H9 (cell line): ENCODE measurements at regions not wholly inside any gene's neighbourhood (a gene's known extent, or its start where the extent isn't known, plus 50 kb on each side); places are given as distances from the start of the nearest gene placed in this dataset.

Experiments used
- DNase-seq: peaks from one replicate; pipeline ENCODE4 v3.0.0-alpha.2; 2017
- H2AFZ ChIP-seq: one replicate; pipeline ENCODE4 v1.6.1; 2013; ENCODE audit warnings: mild to moderate bottlenecking, low read length, control low read depth, moderate library complexity
- H2AK5ac ChIP-seq: 2 replicates; pipeline ENCODE4 v1.6.1; 2013; ENCODE audit warnings: low read length, control low read depth, mixed read lengths; ENCODE audit not compliant: insufficient read length
- H2BK120ac ChIP-seq: one replicate; pipeline ENCODE4 v1.6.1; 2013; ENCODE audit warnings: low read depth, mild to moderate bottlenecking, low read length, control low read depth, inconsistent platforms; ENCODE audit not compliant: poor library complexity, severe bottlenecking
- H2BK12ac ChIP-seq: 2 replicates; pipeline ENCODE4 v1.6.1; 2013; ENCODE audit warnings: low read length, control low read depth, mixed read lengths, low read depth; ENCODE audit not compliant: insufficient read length
- H2BK15ac ChIP-seq: 2 replicates; pipeline ENCODE4 v1.6.1; 2013; ENCODE audit warnings: low read depth, low read length, control low read depth
- H2BK20ac ChIP-seq: one replicate; pipeline ENCODE4 v1.6.1; 2013; ENCODE audit warnings: low read depth, mild to moderate bottlenecking, low read length, control low read depth, inconsistent platforms; ENCODE audit not compliant: poor library complexity, severe bottlenecking
- H2BK5ac ChIP-seq: 2 replicates; pipeline ENCODE4 v1.6.1; 2013; ENCODE audit warnings: low read length, control low read depth, mixed read lengths; ENCODE audit not compliant: insufficient read length
- H3K14ac ChIP-seq: 2 replicates; pipeline ENCODE4 v1.6.1; 2013; ENCODE audit warnings: low read length, control low read depth; ENCODE audit not compliant: insufficient read depth
- H3K18ac ChIP-seq: 2 replicates; pipeline ENCODE4 v1.6.1; 2013; ENCODE audit warnings: low read depth, mild to moderate bottlenecking, mixed read lengths, low read length, control low read depth; ENCODE audit not compliant: insufficient read length
- H3K23ac ChIP-seq: 2 replicates; pipeline ENCODE4 v1.6.1; 2013; ENCODE audit warnings: low read length, control low read depth, mixed read lengths, low read depth; ENCODE audit not compliant: insufficient read length
- H3K23me2 ChIP-seq: 2 replicates; pipeline ENCODE4 v1.6.1; 2013; ENCODE audit warnings: low read depth, mild to moderate bottlenecking, mixed read lengths, low read length, control low read depth; ENCODE audit not compliant: insufficient read length, poor library complexity, severe bottlenecking
- H3K27ac ChIP-seq: 2 replicates; pipeline ENCODE4 v1.5.1; 2013; ENCODE audit warnings: low read length, control low read depth, mixed read lengths, low read depth; ENCODE audit not compliant: insufficient read length
- H3K27me3 ChIP-seq: 2 replicates; pipeline ENCODE4 v1.6.1; 2013; ENCODE audit warnings: low read length, control low read depth, inconsistent platforms; ENCODE audit not compliant: insufficient read depth
- H3K4ac ChIP-seq: 2 replicates; pipeline ENCODE4 v1.6.1; 2013; ENCODE audit warnings: low read depth, mild to moderate bottlenecking, control low read depth, inconsistent platforms, low read length, moderate library complexity
- H3K4me1 ChIP-seq: 2 replicates; pipeline ENCODE4 v1.6.1; 2013; ENCODE audit warnings: low read length, control low read depth, inconsistent platforms; ENCODE audit not compliant: insufficient read depth
- H3K4me2 ChIP-seq: 2 replicates; pipeline ENCODE4 v1.6.1; 2013; ENCODE audit warnings: low read length, control low read depth, mixed read lengths; ENCODE audit not compliant: insufficient read length, insufficient read depth
- H3K56ac ChIP-seq: 2 replicates; pipeline ENCODE4 v1.6.1; 2013; ENCODE audit warnings: low read depth, mild to moderate bottlenecking, mixed read lengths, low read length, control low read depth; ENCODE audit not compliant: insufficient read length
- H3K79me1 ChIP-seq: 2 replicates; pipeline ENCODE4 v1.6.1; 2013; ENCODE audit warnings: low read depth, mild to moderate bottlenecking, moderate library complexity, low read length, control low read depth, inconsistent platforms; ENCODE audit not compliant: insufficient read depth, poor library complexity, severe bottlenecking
- H3K79me2 ChIP-seq: 2 replicates; pipeline ENCODE4 v1.6.1; 2013; ENCODE audit warnings: low read length, control low read depth, inconsistent platforms; ENCODE audit not compliant: insufficient read depth
- H3K9ac ChIP-seq: 2 replicates; pipeline ENCODE4 v1.6.1; 2013; ENCODE audit warnings: low read length, control low read depth, mixed read lengths; ENCODE audit not compliant: insufficient read length; ENCODE audit errors: extremely low read depth
- H3K9me3 ChIP-seq: one replicate; pipeline ENCODE4 v1.6.1; 2013; ENCODE audit warnings: low read depth, low read length, inconsistent platforms; ENCODE audit not compliant: control insufficient read depth
- H3T11ph ChIP-seq: one replicate; pipeline ENCODE4 v1.6.1; 2013; ENCODE audit warnings: mild to moderate bottlenecking, low read length, control low read depth, inconsistent platforms
- H4K20me1 ChIP-seq: one replicate; pipeline ENCODE4 v1.6.1; 2013; ENCODE audit not compliant: control insufficient read depth, insufficient read length, insufficient read depth
- H4K5ac ChIP-seq: 2 replicates; pipeline ENCODE4 v1.6.1; 2013; ENCODE audit warnings: low read depth, mild to moderate bottlenecking, mixed read lengths, low read length, control low read depth; ENCODE audit not compliant: insufficient read length
- H4K8ac ChIP-seq: replicated peaks from 2 replicates; pipeline ENCODE4 v1.6.1; 2013; ENCODE audit warnings: low read length, control low read depth, mixed read lengths, low read depth; ENCODE audit not compliant: insufficient read length
- H4K91ac ChIP-seq: 2 replicates; pipeline ENCODE4 v1.6.1; 2013; ENCODE audit warnings: low read depth, mild to moderate bottlenecking, moderate library complexity, mixed read lengths, low read length, control low read depth; ENCODE audit not compliant: insufficient read length
- H3K27ac Mint-ChIP-seq, 3 experiments: 2 replicates in 2 of 3; 3 replicates in 1 of 3; pipeline ENCODE4 v1.8.0; 2020 to 2021; ENCODE audit warnings: mixed read lengths in 3 of 3, mild to moderate bottlenecking in 1 of 3, moderate library complexity in 1 of 3
- H3K27me3 Mint-ChIP-seq: 2 replicates; pipeline ENCODE4 v1.8.0; 2021; ENCODE audit warnings: low read depth, mild to moderate bottlenecking, moderate library complexity, mixed read lengths
- H3K36me3 Mint-ChIP-seq, 3 experiments: 2 replicates in 2 of 3; 3 replicates in 1 of 3; pipeline ENCODE4 v1.8.0; 2020 to 2021; ENCODE audit warnings: low read depth in 3 of 3, mixed read lengths in 3 of 3; ENCODE audit not compliant: insufficient read depth in 1 of 3
- H3K4me1 Mint-ChIP-seq, 2 experiments: 2 replicates each; pipeline ENCODE4 v1.8.0; 2020; ENCODE audit warnings: mixed read lengths in 2 of 2
- H3K4me3 Mint-ChIP-seq, 2 experiments: 2 replicates in 1 of 2; 3 replicates in 1 of 2; pipeline ENCODE4 v1.8.0; 2020 to 2021; ENCODE audit warnings: mild to moderate bottlenecking in 2 of 2, mixed read lengths in 2 of 2, moderate library complexity in 1 of 2
- H3K9me3 Mint-ChIP-seq, 2 experiments: 2 replicates in 1 of 2; 3 replicates in 1 of 2; pipeline ENCODE4 v1.8.0; 2020; ENCODE audit warnings: mild to moderate bottlenecking in 2 of 2, mixed read lengths in 2 of 2, moderate library complexity in 1 of 2
- WGBS: extraction: QIAGEN DNeasy Blood & Tissue Kit; methylation state at CpG from one replicate; pipeline ENCODE4 v1.1.7; 2013; ENCODE audit warnings: missing lambda C conversion rate, low lambda C conversion rate, mixed read lengths; ENCODE audit not compliant: insufficient read length; ENCODE audit errors: extremely low coverage; 5-methylcytosine and 5-hydroxymethylcytosine counted together
- TF ChIP-seq, protein P1 (sequence below): fragments of 200-600 bp; sonication (generic); conservative IDR thresholded peaks from 3 replicates; pipeline ENCODE4 v1.8.0; 2021; ENCODE audit warnings: antibody characterized with exemption, mild to moderate bottlenecking

DNA sequence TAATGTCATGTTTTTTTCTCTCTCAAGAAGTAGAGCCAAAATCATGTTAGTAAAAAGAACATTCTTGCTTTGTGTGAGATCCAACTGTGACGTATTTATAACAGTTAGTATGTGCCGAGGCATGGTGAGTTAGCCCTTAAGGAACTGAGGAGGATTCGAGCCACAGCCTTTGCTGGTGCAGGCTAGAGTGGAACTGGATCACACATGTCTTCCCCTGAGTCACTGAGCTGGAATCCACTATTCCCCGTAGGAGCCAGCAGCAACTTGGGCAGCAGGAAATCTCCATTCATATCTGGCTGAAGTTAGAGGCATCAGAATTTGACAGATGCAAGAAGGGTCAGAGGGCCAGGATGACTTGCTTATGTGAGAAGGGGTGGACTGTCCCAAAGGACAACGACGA, 144.6 kb upstream of the KIT start:
- Histone ChIP-seq H2BK12ac (no peak overlapping the region), H3K23me2 (no peaks in the 10 kb centered on the region), H2BK5ac (no peak overlapping the region), H3K27me3 (no peaks in the 10 kb centered on the region), H3K18ac (no peak overlapping the region), H3K79me2 (no peaks in the 10 kb centered on the region), H3K14ac (no peak overlapping the region), H3K9ac (no peak overlapping the region), H3K23ac (no peak overlapping the region), H4K91ac (no peak overlapping the region), H3K4me2 (no peak overlapping the region), H2BK120ac (no peak overlapping the region), H3K27ac (no peak overlapping the region), H3K56ac (no peak overlapping the region), H4K20me1 (no peaks in the 10 kb centered on the region), H2BK20ac (no peak overlapping the region), H2AK5ac (no peak overlapping the region), H3T11ph (no peak overlapping the region), H4K5ac (no peak overlapping the region), H4K8ac (no peak overlapping the region), H2BK15ac (no peak overlapping the region), H3K79me1 (no peaks in the 10 kb centered on the region), H3K4me1 (no peaks in the 10 kb centered on the region; the same call in 1 of the 2 replicates), H2AFZ (no peak overlapping the region), H3K9me3 (no peaks in the 10 kb centered on the region), H3K4ac (no peak overlapping the region)
- Mint-ChIP-seq H3K27me3 (peaks cover 3% of the 10 kb centered on the region; the same call in 1 of the 2 replicates), H3K4me3 (no peak overlapping the region), H3K36me3 (no peaks in the 10 kb centered on the region; a peak in 1 of 7 replicates), H3K4me1 (peaks cover 15 to 17% of the 10 kb centered on the region in 2 experiments), H3K27ac (peak overlapping the region in 1 of 3 experiments; percentile 8; a peak in 2 of 7 replicates), H3K9me3 (peaks cover 0 to 2% of the 10 kb centered on the region in 2 experiments; a peak in 2 of 5 replicates)
- TF ChIP-seq, protein P1, sequence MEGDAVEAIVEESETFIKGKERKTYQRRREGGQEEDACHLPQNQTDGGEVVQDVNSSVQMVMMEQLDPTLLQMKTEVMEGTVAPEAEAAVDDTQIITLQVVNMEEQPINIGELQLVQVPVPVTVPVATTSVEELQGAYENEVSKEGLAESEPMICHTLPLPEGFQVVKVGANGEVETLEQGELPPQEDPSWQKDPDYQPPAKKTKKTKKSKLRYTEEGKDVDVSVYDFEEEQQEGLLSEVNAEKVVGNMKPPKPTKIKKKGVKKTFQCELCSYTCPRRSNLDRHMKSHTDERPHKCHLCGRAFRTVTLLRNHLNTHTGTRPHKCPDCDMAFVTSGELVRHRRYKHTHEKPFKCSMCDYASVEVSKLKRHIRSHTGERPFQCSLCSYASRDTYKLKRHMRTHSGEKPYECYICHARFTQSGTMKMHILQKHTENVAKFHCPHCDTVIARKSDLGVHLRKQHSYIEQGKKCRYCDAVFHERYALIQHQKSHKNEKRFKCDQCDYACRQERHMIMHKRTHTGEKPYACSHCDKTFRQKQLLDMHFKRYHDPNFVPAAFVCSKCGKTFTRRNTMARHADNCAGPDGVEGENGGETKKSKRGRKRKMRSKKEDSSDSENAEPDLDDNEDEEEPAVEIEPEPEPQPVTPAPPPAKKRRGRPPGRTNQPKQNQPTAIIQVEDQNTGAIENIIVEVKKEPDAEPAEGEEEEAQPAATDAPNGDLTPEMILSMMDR, result no peak
- no CpG with 5 or more reads among the region's 6 CpGs for WGBS
- no peak for DNase-seq
